HG03520 (cell line): ENCODE measurements at regions not wholly inside any gene's neighbourhood (a gene's known extent, or its start where the extent isn't known, plus 50 kb on each side); places are given as distances from the start of the nearest gene placed in this dataset.

Experiments
- ATAC-seq: cut with Tn5 transposase; IDR thresholded peaks from one replicate; pipeline ENCODE4 v1.9.1; 2021; ENCODE audit warnings: mild to moderate bottlenecking, moderate library complexity; ENCODE audit not compliant: unreplicated experiment

GRCh38 chr2:80896576-80896975 lies 592.0 kb upstream of the LRRTM1 start:
- no peak for ATAC-seq

DNA sequence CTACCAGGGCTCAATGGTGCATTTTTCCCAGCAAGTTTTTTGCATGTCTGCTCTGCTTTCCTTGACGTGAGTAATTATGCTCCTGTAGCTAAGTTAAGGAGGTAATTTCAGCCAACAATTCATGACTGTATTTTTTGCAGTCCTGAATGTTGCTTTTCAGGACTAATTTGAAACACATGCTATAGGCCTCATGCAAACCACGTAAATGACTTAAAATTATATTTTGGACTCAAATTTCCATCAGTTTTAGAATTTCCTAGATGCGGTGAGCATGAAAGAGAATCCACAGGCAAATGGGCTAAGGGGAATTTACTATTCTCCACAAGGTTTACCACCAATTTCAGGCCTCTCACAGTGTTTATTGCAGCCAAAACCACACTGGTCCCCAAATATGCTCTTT lies 589.9 kb upstream of the LRRTM1 start:
- ATAC-seq = no peak

DNA sequence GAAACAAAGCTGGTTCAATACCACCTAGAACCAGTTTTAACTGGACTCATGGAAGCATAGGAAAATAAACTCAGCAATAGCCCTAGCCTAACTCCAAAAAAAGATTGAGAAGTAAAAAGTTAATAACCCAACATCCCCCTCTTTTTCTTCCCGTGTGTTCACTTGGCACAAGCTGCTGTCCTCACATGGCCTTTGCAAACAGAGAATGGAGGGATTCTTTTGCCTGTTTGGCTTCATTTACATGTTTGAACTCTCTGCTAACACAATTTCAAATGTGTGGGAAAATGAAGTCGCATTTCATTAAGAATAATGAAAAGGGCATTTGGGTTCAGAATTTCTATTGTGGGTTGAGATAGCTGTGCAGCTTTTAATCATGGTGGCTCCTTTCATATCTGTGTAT lies 589.2 kb upstream of the LRRTM1 start:
- ATAC-seq = no peak

GRCh38 chr2:80889009-80889408 lies 584.5 kb upstream of the LRRTM1 start:
- no peak for ATAC-seq

- no peak for ATAC-seq
Measured at GRCh38 chr2:80887841-80888378, 583.4 kb upstream of the LRRTM1 start.

DNA sequence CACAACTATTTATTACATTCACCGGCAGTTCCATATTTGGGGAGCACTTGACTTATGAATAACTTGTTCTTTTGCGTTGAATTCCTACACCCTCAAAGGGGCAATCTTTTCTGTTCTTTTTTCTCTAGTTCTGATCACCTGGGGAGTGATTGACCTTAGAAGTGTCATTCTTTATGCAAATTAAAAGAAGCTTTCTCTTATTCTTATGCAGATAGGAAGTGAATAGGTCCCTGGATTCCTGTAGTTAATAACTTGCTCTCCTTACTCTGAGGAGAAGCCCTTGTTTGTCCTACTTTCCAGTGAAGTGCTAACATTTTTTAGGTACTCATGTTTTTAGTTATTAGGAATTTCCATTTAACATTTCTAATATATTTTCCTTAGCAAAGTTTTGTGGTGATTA lies 569.8 kb upstream of the LRRTM1 start:
- ATAC-seq = no peak

DNA sequence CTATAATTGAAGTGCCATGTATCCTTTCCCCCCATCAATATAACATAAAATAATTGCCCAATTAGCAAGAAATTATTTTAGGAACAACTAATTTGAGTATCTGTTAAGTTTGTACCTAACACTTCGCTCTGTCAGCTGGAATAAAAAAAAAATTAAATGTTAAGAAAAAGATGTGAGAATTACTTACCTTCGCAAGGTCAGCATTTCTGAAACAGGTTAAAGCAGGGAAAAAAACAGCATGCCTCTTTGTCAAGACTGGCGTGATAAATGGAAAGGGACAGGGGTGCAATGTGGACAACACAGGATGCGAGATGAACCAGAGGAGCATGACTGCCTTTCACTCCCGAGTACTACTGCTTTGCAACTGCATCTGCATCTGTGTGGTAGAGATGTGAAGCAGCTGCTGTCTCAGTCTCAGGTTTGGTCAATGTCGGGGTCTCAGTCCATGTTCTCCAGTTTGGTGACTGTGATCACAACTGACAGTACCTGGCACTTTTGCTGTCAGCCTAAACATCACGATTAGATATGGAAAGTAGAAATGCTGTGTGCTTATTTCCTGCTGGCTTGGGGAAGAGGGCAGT lies 565.4 kb upstream of the LRRTM1 start:
- no peak for ATAC-seq

DNA sequence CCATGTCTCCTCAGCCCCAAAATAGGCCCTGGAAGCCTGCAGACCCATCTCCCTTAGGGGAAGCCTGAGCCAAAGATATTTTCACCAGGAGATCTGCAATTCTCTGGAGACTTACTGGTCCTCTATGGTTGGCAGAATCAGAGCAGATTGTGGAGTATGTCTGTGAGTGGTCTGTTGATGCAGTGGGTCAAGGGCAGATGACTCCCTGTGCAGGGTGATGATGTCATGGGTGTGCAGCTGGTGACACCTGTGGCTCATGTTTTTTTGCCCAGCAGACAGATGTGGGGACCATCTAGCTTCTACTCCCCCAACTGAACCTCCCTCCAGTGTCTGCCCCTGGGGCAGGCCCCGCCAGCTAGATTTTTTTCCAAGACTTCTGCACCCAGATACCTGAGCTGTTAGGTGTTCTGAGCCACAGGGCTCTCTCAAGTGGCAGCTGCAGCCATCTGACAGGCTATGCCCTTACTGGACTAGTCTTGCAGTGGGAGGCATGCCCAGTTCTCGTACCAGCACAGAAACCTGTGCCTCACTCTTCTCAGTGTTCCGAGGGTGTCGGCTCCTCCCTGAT lies 558.7 kb upstream of the LRRTM1 start:
- ATAC-seq = no peak

DNA sequence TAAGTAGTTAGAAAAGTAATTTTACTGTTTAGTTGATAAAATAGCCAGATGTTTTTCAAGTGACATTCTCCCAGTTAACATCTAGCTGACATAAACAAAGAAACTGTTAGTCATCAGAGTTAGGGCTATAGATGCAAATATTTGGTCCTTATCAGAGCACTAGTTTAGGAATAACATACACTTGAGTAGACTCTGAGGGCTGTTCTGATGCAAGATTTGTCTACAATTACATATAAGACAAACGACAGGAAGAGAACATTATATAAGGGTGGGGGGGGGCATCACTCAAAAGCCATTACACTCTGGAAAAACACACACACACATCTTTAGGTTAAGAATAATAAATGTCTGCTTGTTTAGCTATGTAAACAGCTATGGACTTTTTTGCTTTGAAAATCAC lies 554.4 kb upstream of the LRRTM1 start:
- no peak for ATAC-seq

DNA sequence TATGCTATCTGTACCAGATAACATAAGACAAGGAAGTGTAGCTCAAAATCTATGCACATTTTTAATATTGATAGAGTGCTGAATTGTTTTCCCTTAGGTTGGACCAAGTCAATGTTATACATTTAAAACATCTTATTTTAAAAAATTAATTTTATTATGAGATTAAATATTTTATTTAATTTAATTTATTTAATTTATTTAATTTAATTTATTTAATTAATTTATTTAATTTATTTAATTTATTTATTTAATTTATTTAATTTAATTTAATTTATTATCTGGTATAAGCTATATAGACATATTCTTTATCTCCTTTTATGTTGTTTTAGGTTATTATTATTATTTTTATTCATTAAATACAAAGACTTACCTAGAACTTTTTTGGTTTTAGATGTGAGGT lies 551.7 kb upstream of the LRRTM1 start:
- no peak for ATAC-seq

DNA sequence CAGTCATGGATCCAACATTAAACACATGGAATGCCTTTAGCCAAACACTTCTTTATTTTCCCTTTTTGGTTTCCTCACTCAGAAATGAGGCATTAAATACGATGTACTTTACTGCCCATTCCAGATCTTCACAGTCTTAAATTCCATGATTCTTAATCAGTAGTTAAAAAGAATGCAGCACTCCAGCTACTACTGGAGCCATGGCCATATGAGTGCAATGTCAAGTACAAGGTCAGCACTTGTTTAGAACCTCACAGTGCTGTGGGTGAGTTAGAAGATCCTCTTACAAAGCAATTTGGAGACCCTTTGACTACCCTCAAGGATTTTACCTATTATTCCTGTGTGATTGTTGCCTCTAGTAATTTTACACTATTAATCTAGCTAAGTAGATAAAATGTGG lies 550.3 kb upstream of the LRRTM1 start:
- no peak for ATAC-seq

GRCh38 chr2:80852808-80853139 lies 548.2 kb upstream of the LRRTM1 start:
- ATAC-seq = no peak

- no peak for ATAC-seq
Measured at GRCh38 chr2:80852079-80852807, 547.7 kb upstream of the LRRTM1 start.

DNA sequence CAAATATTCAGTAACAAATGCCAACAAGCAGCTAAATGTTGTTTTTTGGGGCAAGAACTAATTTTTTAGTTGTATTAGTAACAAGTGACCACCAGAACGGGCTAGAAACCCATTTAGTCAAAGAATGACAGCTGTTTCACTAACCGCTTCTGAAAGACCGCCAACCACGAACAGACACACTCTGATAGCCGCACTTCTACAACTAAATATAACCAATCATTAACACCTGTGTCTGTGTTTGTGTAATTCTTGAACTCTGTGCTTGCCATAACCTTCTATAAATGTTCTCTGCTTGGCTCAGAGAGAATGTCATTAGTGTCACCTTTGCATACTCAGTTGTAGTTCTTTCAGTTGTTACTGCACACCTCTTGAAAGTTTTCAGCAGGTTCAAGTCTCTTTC lies 526.3 kb upstream of the LRRTM1 start:
- no peak for ATAC-seq

GRCh38 chr2:80822999-80823398 lies 518.4 kb upstream of the LRRTM1 start:
- ATAC-seq = no peak

DNA sequence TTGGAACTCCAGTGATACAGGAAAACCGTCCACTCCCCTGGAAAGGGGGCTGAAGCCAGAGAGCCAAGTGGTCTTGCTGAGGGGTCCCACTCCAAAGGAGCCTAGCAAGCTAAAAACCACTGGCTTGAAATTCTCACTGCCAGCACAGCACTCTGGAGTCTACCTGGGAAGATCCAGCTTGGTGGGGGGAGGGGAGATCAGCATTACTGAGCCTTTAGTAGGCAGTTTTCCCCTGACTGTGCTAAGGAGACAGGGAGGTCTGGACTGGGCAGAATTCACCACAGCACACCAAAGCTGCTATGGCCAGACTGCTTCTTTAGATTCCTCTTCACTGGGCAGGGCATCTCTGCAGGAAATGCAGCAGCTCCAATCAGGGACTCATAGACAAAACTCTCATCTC lies 510.7 kb upstream of the LRRTM1 start:
- ATAC-seq = no peak

DNA sequence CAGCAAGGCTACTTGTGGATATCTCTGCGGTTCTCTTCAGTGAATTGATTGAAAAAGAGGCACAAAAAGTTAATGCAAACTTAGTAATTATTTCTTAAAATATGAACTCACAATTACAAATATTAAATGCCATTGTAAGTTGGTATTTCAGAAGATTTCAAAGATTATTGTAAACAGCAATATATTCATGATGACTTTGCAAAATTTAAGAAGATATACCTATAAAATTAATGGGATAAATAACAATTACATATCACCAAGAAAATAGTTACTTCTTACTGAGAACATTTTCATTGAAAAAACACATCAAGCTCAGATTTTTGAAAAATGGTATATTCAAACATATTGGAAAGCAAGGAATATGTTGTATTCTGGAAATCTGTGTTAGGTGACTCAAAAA lies 482.0 kb upstream of the LRRTM1 start:
- no peak for ATAC-seq

- ATAC-seq = no peak
Measured at GRCh38 chr2:80778704-80779103, 474.2 kb upstream of the LRRTM1 start.

GRCh38 chr2:80748592-80748991 lies 444.0 kb upstream of the LRRTM1 start:
- ATAC-seq = no peak

DNA sequence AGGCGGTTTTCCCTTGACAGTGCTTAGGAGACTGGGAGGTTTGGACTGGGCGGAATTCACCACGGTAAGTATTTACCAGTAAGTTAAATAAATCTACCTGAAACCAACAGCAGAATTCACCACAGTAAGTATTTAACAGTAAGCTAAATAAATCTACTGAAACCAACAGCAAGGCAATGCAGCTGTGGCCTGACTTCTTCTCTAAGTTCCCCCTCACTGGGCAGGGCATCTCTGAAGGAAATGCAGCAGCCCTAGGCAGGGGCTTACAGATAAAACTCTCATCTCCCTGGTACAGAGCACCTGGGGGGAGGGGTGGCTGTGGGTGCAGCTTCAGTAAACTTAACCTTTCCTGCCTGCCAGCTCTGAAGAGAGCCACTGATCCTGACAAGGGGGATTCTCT lies 432.5 kb upstream of the LRRTM1 start:
- no peak for ATAC-seq

DNA sequence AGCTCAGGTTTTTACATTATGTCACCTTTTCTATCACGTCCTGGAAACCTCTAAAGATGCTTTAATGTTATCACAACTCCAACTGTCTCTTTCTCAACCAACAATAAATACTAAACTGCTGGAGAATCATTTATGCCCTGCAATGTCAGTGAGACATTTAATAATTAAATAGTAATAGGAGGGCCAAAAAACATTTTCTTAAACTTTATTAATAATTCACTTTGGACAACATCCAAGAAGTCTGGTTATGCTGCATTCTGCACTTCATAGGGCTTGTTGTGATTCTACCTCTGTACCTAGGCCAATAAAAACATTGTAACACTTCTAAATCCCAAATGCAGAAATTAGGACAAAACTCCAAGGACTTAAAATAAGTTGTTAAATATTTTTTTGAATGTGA lies 420.4 kb upstream of the LRRTM1 start:
- no peak for ATAC-seq

GRCh38 chr2:80722803-80723202 lies 418.3 kb upstream of the LRRTM1 start:
- ATAC-seq = no peak

GRCh38 chr2:80719607-80720006 lies 415.1 kb upstream of the LRRTM1 start:
- ATAC-seq = no peak
